Hepatocyte (in vitro differentiated cells): ENCODE measurements at regions not wholly inside any gene's neighbourhood (a gene's known extent, or its start where the extent isn't known, plus 50 kb on each side); places are given as distances from the start of the nearest gene placed in this dataset.

Experiments used
- DNase-seq: peaks from one replicate; pipeline ENCODE4 v3.0.0-alpha.2; 2016; ENCODE audit warnings: low spot score
- H2AFZ ChIP-seq: fragments of 200-600 bp; sonication (generic); 2 replicates; pipeline ENCODE4 v1.6.0; 2016; ENCODE audit warnings: antibody characterized with exemption, mild to moderate bottlenecking
- H3K27ac ChIP-seq: fragments of 200-600 bp; sonication (generic); 2 replicates; pipeline ENCODE4 v1.5.1; 2016; ENCODE audit warnings: mild to moderate bottlenecking
- H3K27me3 ChIP-seq: fragments of 200-600 bp; sonication (generic); 2 replicates; pipeline ENCODE4 v1.6.1; 2016
- H3K36me3 ChIP-seq: fragments of 200-600 bp; sonication (generic); replicated peaks from 2 replicates; pipeline ENCODE4 v1.5.1; 2016; ENCODE audit warnings: low read depth; ENCODE audit not compliant: insufficient read depth
- H3K4me1 ChIP-seq: fragments of 200-600 bp; sonication (generic); 2 replicates; pipeline ENCODE4 v1.5.1; 2016; ENCODE audit warnings: mild to moderate bottlenecking, moderate library complexity; ENCODE audit not compliant: insufficient read depth
- H3K4me2 ChIP-seq: fragments of 200-600 bp; sonication (generic); 2 replicates; pipeline ENCODE4 v1.6.0; 2016
- H3K4me3 ChIP-seq: fragments of 200-600 bp; sonication (generic); 2 replicates; pipeline ENCODE4 v1.5.1; 2016; ENCODE audit warnings: mild to moderate bottlenecking
- H3K79me2 ChIP-seq: fragments of 200-600 bp; sonication (generic); 2 replicates; pipeline ENCODE4 v1.6.0; 2017; ENCODE audit warnings: mild to moderate bottlenecking
- H3K9me2 ChIP-seq: fragments of 200-600 bp; sonication (generic); replicated peaks from 2 replicates; pipeline ENCODE4 v1.6.0; 2017; ENCODE audit warnings: mild to moderate bottlenecking; ENCODE audit not compliant: insufficient read depth
- H3K9me3 ChIP-seq: fragments of 200-600 bp; sonication (generic); 2 replicates; pipeline ENCODE4 v1.5.1; 2016; ENCODE audit warnings: low read depth, mild to moderate bottlenecking
- H4K20me1 ChIP-seq: fragments of 200-600 bp; sonication (generic); 2 replicates; pipeline ENCODE4 v1.6.0; 2016; ENCODE audit warnings: mild to moderate bottlenecking; ENCODE audit not compliant: insufficient read depth, poor library complexity, severe bottlenecking
- EZH2 ChIP-seq: fragments of 200-600 bp; sonication (generic); IDR thresholded peaks from 2 replicates; pipeline ENCODE4 v1.6.1; 2016; ENCODE audit warnings: antibody characterized with exemption, mild to moderate bottlenecking, borderline replicate concordance
- EZH2phosphoT487 ChIP-seq: fragments of 200-600 bp; sonication (generic); IDR thresholded peaks from one replicate; pipeline ENCODE4 v1.6.1; 2018; ENCODE audit warnings: antibody characterized with exemption, mild to moderate bottlenecking, low read depth, moderate library complexity; ENCODE audit not compliant: unreplicated experiment, severe bottlenecking
- WGBS: methylation state at CpG from one replicate; pipeline ENCODE4 v1.1.6; 2016; ENCODE audit warnings: low lambda C conversion rate; ENCODE audit errors: missing lambda C conversion rate; 5-methylcytosine and 5-hydroxymethylcytosine counted together
- TF ChIP-seq, protein P1 (sequence below): fragments of 200-600 bp; sonication (generic); IDR thresholded peaks from 2 replicates; pipeline ENCODE4 v1.5.1; 2016; ENCODE audit warnings: antibody characterized with exemption, mild to moderate bottlenecking; ENCODE audit not compliant: poor library complexity

DNA sequence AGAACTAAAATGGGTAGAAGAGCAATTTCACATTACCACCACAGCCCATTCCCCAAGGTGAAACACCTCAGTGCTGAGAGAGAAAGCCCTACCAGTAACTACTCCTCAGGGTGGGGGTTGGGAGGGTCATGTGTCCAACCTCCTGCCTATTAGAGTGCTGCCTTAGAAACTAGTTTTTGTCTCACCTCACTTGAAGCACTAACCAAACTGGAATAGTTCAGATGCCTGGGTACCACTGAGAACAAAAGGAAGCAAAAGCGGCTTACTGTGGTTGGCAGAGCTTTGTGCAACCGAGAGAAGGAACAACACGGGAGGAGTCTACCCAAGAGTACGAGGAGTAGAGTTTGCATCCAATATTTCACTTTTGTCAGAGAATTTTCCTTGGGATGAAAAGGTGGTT lies 1207.5 kb upstream of the ADGRL2 start:
- Histone ChIP-seq H3K36me3 (no peaks in the 10 kb centered on the region), H3K27ac (no peak overlapping the region), H3K27me3 (no peaks in the 10 kb centered on the region), H3K79me2 (no peaks in the 10 kb centered on the region), H3K4me1 (no peaks in the 10 kb centered on the region), H4K20me1 (no peaks in the 10 kb centered on the region), H2AFZ (no peak overlapping the region), H3K4me3 (no peak overlapping the region), H3K4me2 (no peak overlapping the region), H3K9me2 (no peaks in the 10 kb centered on the region), H3K9me3 (peaks cover 9% of the 10 kb centered on the region)
- no peak for DNase-seq
- TF ChIP-seq EZH2phosphoT487 (no peak), EZH2 (no peak)
- TF ChIP-seq, protein P1, sequence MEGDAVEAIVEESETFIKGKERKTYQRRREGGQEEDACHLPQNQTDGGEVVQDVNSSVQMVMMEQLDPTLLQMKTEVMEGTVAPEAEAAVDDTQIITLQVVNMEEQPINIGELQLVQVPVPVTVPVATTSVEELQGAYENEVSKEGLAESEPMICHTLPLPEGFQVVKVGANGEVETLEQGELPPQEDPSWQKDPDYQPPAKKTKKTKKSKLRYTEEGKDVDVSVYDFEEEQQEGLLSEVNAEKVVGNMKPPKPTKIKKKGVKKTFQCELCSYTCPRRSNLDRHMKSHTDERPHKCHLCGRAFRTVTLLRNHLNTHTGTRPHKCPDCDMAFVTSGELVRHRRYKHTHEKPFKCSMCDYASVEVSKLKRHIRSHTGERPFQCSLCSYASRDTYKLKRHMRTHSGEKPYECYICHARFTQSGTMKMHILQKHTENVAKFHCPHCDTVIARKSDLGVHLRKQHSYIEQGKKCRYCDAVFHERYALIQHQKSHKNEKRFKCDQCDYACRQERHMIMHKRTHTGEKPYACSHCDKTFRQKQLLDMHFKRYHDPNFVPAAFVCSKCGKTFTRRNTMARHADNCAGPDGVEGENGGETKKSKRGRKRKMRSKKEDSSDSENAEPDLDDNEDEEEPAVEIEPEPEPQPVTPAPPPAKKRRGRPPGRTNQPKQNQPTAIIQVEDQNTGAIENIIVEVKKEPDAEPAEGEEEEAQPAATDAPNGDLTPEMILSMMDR, result no peak
- 93% methylated on average over 4 of the region's 4 CpGs for WGBS

DNA sequence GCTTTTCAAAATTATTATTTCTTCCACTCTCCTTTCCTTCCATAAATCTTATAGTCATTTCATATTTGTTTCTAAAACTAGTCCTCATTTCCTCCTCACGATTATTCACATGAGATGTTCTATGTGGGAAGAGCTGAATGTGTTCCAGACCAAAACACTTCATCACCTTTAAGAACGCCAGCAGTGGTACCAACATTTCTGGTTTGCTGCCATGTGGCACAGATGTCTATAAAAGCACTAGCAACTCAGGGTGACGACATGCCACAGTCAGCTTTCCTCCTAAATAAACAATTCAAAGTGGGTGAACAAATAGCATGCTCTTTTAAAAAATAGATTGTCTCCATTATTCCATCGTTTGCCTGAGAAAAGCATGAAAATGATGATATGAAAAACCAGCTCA lies 1217.8 kb upstream of the ADGRL2 start:
- no peak overlapping the region for H3K4me2 ChIP-seq
- no peaks in the 10 kb centered on the region for H3K9me3 ChIP-seq
- H3K4me3 ChIP-seq, result no peak overlapping the region
- TF ChIP-seq, protein P1, result no peak
- no peak for TF ChIP-seq EZH2
- TF ChIP-seq EZH2phosphoT487, result no peak
- WGBS, result 93% methylated on average over 4 of the region's 4 CpGs
- H4K20me1 ChIP-seq, result no peaks in the 10 kb centered on the region
- H3K9me2 ChIP-seq, result no peaks in the 10 kb centered on the region
- no peak overlapping the region for H3K27ac ChIP-seq
- no peak for DNase-seq
- H3K36me3 ChIP-seq, result no peaks in the 10 kb centered on the region
- no peaks in the 10 kb centered on the region for H3K4me1 ChIP-seq
- H3K27me3 ChIP-seq, result no peaks in the 10 kb centered on the region
- H3K79me2 ChIP-seq, result no peaks in the 10 kb centered on the region
- no peak overlapping the region for H2AFZ ChIP-seq

DNA sequence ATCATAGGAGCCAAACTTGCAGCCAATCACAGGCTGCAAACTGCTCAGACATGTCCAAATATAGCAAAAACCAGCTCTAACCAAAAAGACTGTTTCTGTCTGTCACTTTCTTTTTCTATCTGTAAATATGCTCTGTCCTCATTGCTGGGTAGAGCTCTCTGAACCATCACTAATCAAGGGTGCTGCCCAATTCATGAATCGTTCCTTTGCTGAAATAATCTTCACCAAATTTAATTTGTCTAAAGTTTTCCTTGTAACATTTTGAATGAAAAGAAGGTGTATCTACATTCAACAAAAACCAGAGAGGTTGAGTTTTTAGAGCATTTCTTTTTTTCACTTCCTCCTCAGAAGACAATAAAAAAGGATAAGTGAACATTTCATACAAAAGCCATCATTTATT lies 1221.7 kb upstream of the ADGRL2 start:
- Histone ChIP-seq H3K4me2 (no peak overlapping the region), H3K36me3 (no peaks in the 10 kb centered on the region), H3K4me1 (no peaks in the 10 kb centered on the region), H3K79me2 (no peaks in the 10 kb centered on the region), H2AFZ (no peak overlapping the region), H3K4me3 (no peak overlapping the region), H3K27me3 (no peaks in the 10 kb centered on the region), H3K9me3 (no peaks in the 10 kb centered on the region), H3K27ac (no peak overlapping the region), H3K9me2 (no peaks in the 10 kb centered on the region), H4K20me1 (no peaks in the 10 kb centered on the region)
- WGBS, result 93% methylated on average over 1 of the region's 1 CpG
- no peak for DNase-seq
- TF ChIP-seq EZH2phosphoT487, result no peak
- TF ChIP-seq, protein P1, result no peak
- TF ChIP-seq EZH2, result no peak

DNA sequence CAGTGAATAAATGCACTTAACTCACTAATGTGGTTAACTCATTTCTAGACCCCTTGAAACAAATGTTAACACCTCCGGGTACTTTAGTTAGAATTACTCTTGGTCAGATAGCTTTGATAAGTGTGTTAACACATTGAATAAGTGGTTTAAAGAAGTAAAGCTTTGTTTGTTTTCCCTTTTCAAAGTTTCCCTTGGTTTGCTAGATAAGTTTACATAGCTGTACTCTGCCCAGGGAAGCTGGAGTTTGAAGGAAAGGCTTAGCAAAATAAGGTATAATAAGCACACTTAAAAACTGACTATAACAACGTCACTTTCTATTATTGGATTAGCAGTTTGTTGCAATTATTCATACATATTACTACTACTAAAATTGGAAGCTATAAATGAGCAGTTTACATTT lies 1233.9 kb upstream of the ADGRL2 start:
- Histone ChIP-seq H3K9me3 (no peaks in the 10 kb centered on the region), H3K9me2 (no peaks in the 10 kb centered on the region), H3K27ac (no peak overlapping the region), H4K20me1 (no peaks in the 10 kb centered on the region), H3K4me1 (no peaks in the 10 kb centered on the region), H3K36me3 (no peaks in the 10 kb centered on the region), H3K27me3 (no peaks in the 10 kb centered on the region), H3K79me2 (no peaks in the 10 kb centered on the region), H3K4me2 (no peak overlapping the region), H2AFZ (peak overlapping the region; percentile 16), H3K4me3 (no peak overlapping the region)
- DNase-seq, result no peak
- 27% methylated on average over 2 of the region's 2 CpGs for WGBS
- no peak for TF ChIP-seq EZH2phosphoT487
- no peak for TF ChIP-seq EZH2
- TF ChIP-seq, protein P1, result no peak
